NT2/D1 (cell line): ENCODE measurements at regions not wholly inside any gene's neighbourhood (a gene's known extent, or its start where the extent isn't known, plus 50 kb on each side); places are given as distances from the start of the nearest gene placed in this dataset.

ENCODE experiments used
- SUZ12 ChIP-seq: IDR thresholded peaks from 2 replicates; pipeline ENCODE4 v1.6.1; 2011; ENCODE audit not compliant: insufficient read length, insufficient read depth; ENCODE audit errors: extremely low read depth
- YY1 ChIP-seq: IDR thresholded peaks from 2 replicates; pipeline ENCODE4 v1.6.1; 2011; ENCODE audit not compliant: insufficient read length, insufficient read depth
- ZNF274 ChIP-seq: IDR thresholded peaks from 2 replicates; pipeline ENCODE4 v1.6.1; 2011; ENCODE audit warnings: mild to moderate bottlenecking, low read depth, low read length

- TF ChIP-seq YY1 (no peak), SUZ12 (no peak), ZNF274 (no peak)
These were observed 154.7 kb downstream of the QPCT start for GRCh38 chr2:37499113-37499512.
